ENCODE measurements at regions not wholly inside any gene's neighbourhood (a gene's known extent, or its start where the extent isn't known, plus 50 kb on each side); places are given as distances from the start of the nearest gene placed in this dataset.

DNA sequence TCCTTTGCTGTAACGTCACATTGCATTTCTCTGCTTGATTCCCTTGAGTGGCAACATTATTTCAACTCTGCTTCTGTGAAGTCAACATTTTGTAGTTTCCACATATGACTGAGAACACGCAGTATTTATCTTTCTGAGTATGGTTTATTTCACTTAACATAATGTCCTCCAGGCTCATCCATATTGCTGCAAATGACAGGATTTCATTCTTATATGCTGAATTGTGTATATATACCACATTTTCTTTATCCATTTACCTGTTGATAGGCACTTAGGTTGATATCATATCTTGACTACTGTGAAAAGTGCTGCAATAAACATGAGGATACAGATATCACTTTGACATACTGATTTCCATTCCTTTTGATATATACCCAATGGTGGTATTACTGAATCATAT is 878.5 kb downstream of the PLOD2 start:
- Histone ChIP-seq H3K79me2 (ENCODE audit: control insufficient read depth, insufficient read depth, low read length) (no peaks in the 10 kb centered on the region), H4K20me1 (ENCODE audit: control insufficient read depth, extremely low read depth, insufficient read depth, low read length) (no peaks in the 10 kb centered on the region), H3K27ac (ENCODE audit: control insufficient read depth, insufficient read depth, low read length) (no peak overlapping the region), H3K4me3 (ENCODE audit: control insufficient read depth in 2 of 3, extremely low read depth in 1 of 3, insufficient read depth in 2 of 3, low read depth in 1 of 3, low read length in 3 of 3) (no peak overlapping the region), H3K9ac (ENCODE audit: control insufficient read depth, extremely low read depth, insufficient read depth, low read length) (no peak overlapping the region), H3K9me3 (ENCODE audit: control insufficient read depth, low read depth, low read length) (no peaks in the 10 kb centered on the region), H3K27me3 (ENCODE audit: control insufficient read depth, extremely low read depth, insufficient read depth, low read length) (no peaks in the 10 kb centered on the region), H2AFZ (ENCODE audit: control insufficient read depth, low read length) (no peak overlapping the region), H3K9me1 (ENCODE audit: control insufficient read depth, extremely low read depth, insufficient read depth, low read length) (no peaks in the 10 kb centered on the region), H3K36me3 (ENCODE audit: control insufficient read depth in 2 of 2, extremely low read depth in 1 of 2, insufficient read depth in 2 of 2, low read length in 2 of 2) (no peaks in the 10 kb centered on the region), H3K4me1 (ENCODE audit: control insufficient read depth, extremely low read depth, insufficient read depth, low read length) (no peaks in the 10 kb centered on the region), H3K4me2 (ENCODE audit: control insufficient read depth, extremely low read depth, insufficient read depth, low read depth, low read length) (no peak overlapping the region)
- dilution Hi-C loops (cut with MboI; ENCODE audit: extremely low pct_ligation_motif_present, low sequenced_read_pairs): no loop called here
- FAIRE-seq: no peak
- TF ChIP-seq EZH2 (IDR thresholded peaks at IDR 0.05; ENCODE audit: low read length): no peak
- no peak for TF ChIP-seq CTCF (optimal IDR thresholded peaks at IDR 0.05 in 1 of 3, IDR thresholded peaks at IDR 0.05 in 1 of 3, conservative IDR thresholded peaks at IDR 0.05 in 1 of 3; ENCODE audit: extremely low read depth in 1 of 3, insufficient read depth in 2 of 3, low read length in 3 of 3)
- no peak for DNase-seq (ENCODE audit: low read depth, low spot score)

- dilution Hi-C loops (cut with MboI; ENCODE audit: extremely low pct_ligation_motif_present, low sequenced_read_pairs): no loop called here
- H2AFZ ChIP-seq (ENCODE audit: control insufficient read depth, low read length): no peak overlapping the region
- H3K9me3 ChIP-seq (ENCODE audit: control insufficient read depth, low read depth, low read length): no peaks in the 10 kb centered on the region
- H3K4me3 ChIP-seq (ENCODE audit: control insufficient read depth in 2 of 3, extremely low read depth in 1 of 3, insufficient read depth in 2 of 3, low read depth in 1 of 3, low read length in 3 of 3): no peak overlapping the region
- no peaks in the 10 kb centered on the region for H3K9me1 ChIP-seq (ENCODE audit: control insufficient read depth, extremely low read depth, insufficient read depth, low read length)
- no peaks in the 10 kb centered on the region for H3K4me1 ChIP-seq (ENCODE audit: control insufficient read depth, extremely low read depth, insufficient read depth, low read length)
- no peaks in the 10 kb centered on the region for H3K27me3 ChIP-seq (ENCODE audit: control insufficient read depth, extremely low read depth, insufficient read depth, low read length)
- no peaks in the 10 kb centered on the region for H3K79me2 ChIP-seq (ENCODE audit: control insufficient read depth, insufficient read depth, low read length)
- DNase-seq (ENCODE audit: low read depth, low spot score) (no peak), FAIRE-seq (no peak)
- H3K9ac ChIP-seq (ENCODE audit: control insufficient read depth, extremely low read depth, insufficient read depth, low read length): no peak overlapping the region
- TF ChIP-seq CTCF (optimal IDR thresholded peaks at IDR 0.05 in 1 of 3, IDR thresholded peaks at IDR 0.05 in 1 of 3, conservative IDR thresholded peaks at IDR 0.05 in 1 of 3; ENCODE audit: extremely low read depth in 1 of 3, insufficient read depth in 2 of 3, low read length in 3 of 3) (no peak), EZH2 (IDR thresholded peaks at IDR 0.05; ENCODE audit: low read length) (no peak)
- no peaks in the 10 kb centered on the region for H4K20me1 ChIP-seq (ENCODE audit: control insufficient read depth, extremely low read depth, insufficient read depth, low read length)
- no peak overlapping the region for H3K27ac ChIP-seq (ENCODE audit: control insufficient read depth, insufficient read depth, low read length)
- H3K36me3 ChIP-seq (ENCODE audit: control insufficient read depth in 2 of 2, extremely low read depth in 1 of 2, insufficient read depth in 2 of 2, low read length in 2 of 2): no peaks in the 10 kb centered on the region
- H3K4me2 ChIP-seq (ENCODE audit: control insufficient read depth, extremely low read depth, insufficient read depth, low read depth, low read length): no peak overlapping the region
Observed at GRCh38 chr3:145286937-145287336, 874.0 kb downstream of the PLOD2 start.
